ENCODE measurements at regions not wholly inside any gene's neighbourhood (a gene's known extent, or its start where the extent isn't known, plus 50 kb on each side); places are given as distances from the start of the nearest gene placed in this dataset.

DNA sequence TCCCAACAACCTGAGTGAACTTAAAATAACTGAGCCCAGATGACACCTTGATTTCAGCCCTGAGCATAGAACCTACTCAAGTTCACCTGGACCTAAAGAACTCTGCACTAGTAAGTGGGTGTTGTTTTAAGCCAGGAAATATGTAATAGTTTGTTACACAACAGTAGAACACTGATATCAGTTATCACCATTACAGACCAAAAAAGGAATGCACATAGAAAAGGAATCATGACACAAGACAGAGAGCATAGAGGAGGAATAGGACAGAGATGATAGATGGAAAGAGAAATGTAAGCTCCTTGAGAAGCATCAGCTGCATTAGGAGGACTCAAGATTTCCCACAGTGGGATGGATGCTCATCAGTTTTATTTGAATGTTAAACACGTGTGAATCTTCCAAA is 1096.9 kb upstream of the SEMA6A start:
- TF ChIP-seq POLR2A (IDR thresholded peaks at IDR 0.05; ENCODE audit: low read depth, low read length) (no peak), SPI1 (IDR thresholded peaks at IDR 0.05; ENCODE audit: low read depth, low read length) (no peak), POLR2AphosphoS5 (IDR thresholded peaks at IDR 0.05; ENCODE audit: low read depth, low read length) (no peak), TAF1 (IDR thresholded peaks at IDR 0.05; ENCODE audit: low read depth, low read length) (no peak), PAX5 (IDR thresholded peaks at IDR 0.05; ENCODE audit: insufficient read depth, low read length, severe bottlenecking) (no peak)
